GM23338 (cell line): ENCODE measurements at regions not wholly inside any gene's neighbourhood (a gene's known extent, or its start where the extent isn't known, plus 50 kb on each side); places are given as distances from the start of the nearest gene placed in this dataset.

Source experiments
- ATAC-seq: fragments of 200-7000 bp; cut with Tn5 transposase; 3 replicates; pipeline ENCODE4 v1.9.1; 2020
- DNase-seq: peaks from one replicate; pipeline ENCODE4 v3.0.0-alpha.2; 2015; ENCODE audit warnings: low spot score
- H2AFZ ChIP-seq: fragments of 200-600 bp; sonication (generic); 2 replicates; pipeline ENCODE4 v1.8.0; 2016; ENCODE audit warnings: antibody characterized with exemption, mild to moderate bottlenecking, moderate library complexity
- H3F3A ChIP-seq: fragments of 200-600 bp; sonication (generic); replicated peaks from 2 replicates; pipeline ENCODE4 v1.8.0; 2017; ENCODE audit warnings: antibody characterized with exemption, mixed run types, low read depth
- H3K27ac ChIP-seq: fragments of 200-600 bp; sonication (generic); 2 replicates; pipeline ENCODE4 v1.6.1; 2016; ENCODE audit warnings: low read depth
- H3K27me3 ChIP-seq: fragments of 200-600 bp; sonication (generic); 2 replicates; pipeline ENCODE4 v1.8.0; 2016; ENCODE audit warnings: mild to moderate bottlenecking, mixed run types, moderate library complexity; ENCODE audit not compliant: insufficient read depth
- H3K36me3 ChIP-seq: fragments of 200-600 bp; sonication (generic); 2 replicates; pipeline ENCODE4 v1.8.0; 2016; ENCODE audit warnings: mild to moderate bottlenecking; ENCODE audit not compliant: insufficient read depth
- H3K4me1 ChIP-seq: fragments of 200-600 bp; sonication (generic); 2 replicates; pipeline ENCODE4 v1.8.0; 2016; ENCODE audit warnings: mild to moderate bottlenecking, moderate library complexity; ENCODE audit not compliant: insufficient read depth
- H3K4me2 ChIP-seq: fragments of 200-600 bp; sonication (generic); 2 replicates; pipeline ENCODE4 v1.7.1; 2017; ENCODE audit warnings: mixed run types
- H3K4me3 ChIP-seq: fragments of 200-600 bp; sonication (generic); 2 replicates; pipeline ENCODE4 v1.6.1; 2016; ENCODE audit warnings: mixed run types
- H3K79me2 ChIP-seq: fragments of 200-600 bp; sonication (generic); replicated peaks from 2 replicates; pipeline ENCODE4 v1.8.0; 2017; ENCODE audit warnings: mild to moderate bottlenecking; ENCODE audit not compliant: insufficient read depth
- H3K9me2 ChIP-seq: fragments of 200-600 bp; sonication (generic); 2 replicates; pipeline ENCODE4 v1.8.0; 2017; ENCODE audit not compliant: insufficient read depth
- H4K20me1 ChIP-seq: fragments of 200-600 bp; sonication (generic); replicated peaks from 2 replicates; pipeline ENCODE4 v1.8.0; 2017; ENCODE audit warnings: mild to moderate bottlenecking; ENCODE audit not compliant: insufficient read depth
- H3K27ac Mint-ChIP-seq: 2 replicates; pipeline ENCODE4 v1.8.0; 2020; ENCODE audit warnings: inconsistent platforms, mild to moderate bottlenecking, moderate library complexity, mixed read lengths
- H3K27me3 Mint-ChIP-seq: 3 replicates; pipeline ENCODE4 v1.8.0; 2022; ENCODE audit warnings: low read depth, mild to moderate bottlenecking, moderate library complexity, mixed read lengths, inconsistent platforms; ENCODE audit not compliant: insufficient read depth, poor library complexity
- H3K36me3 Mint-ChIP-seq: 3 replicates; pipeline ENCODE4 v1.8.0; 2021; ENCODE audit warnings: low read depth, mild to moderate bottlenecking, inconsistent platforms, moderate library complexity, mixed read lengths
- H3K4me1 Mint-ChIP-seq: 3 replicates; pipeline ENCODE4 v1.8.0; 2020; ENCODE audit warnings: mild to moderate bottlenecking, inconsistent platforms, mixed read lengths
- H3K4me3 Mint-ChIP-seq: 3 replicates; pipeline ENCODE4 v1.8.0; 2021; ENCODE audit warnings: moderate library complexity, mild to moderate bottlenecking, inconsistent platforms, mixed read lengths
- H3K9me3 Mint-ChIP-seq: 3 replicates; pipeline ENCODE4 v1.8.0; 2020; ENCODE audit warnings: moderate library complexity, mild to moderate bottlenecking, inconsistent platforms, mixed read lengths
- CREB1 ChIP-seq: fragments of 250-450 bp; sonication (Bioruptor Pico); IDR thresholded peaks from 2 replicates; pipeline ENCODE4 v1.5.0; 2020; ENCODE audit warnings: low read depth, mild to moderate bottlenecking, moderate library complexity
- JUNB ChIP-seq: IDR thresholded peaks from one replicate; pipeline ENCODE4 v1.6.1; 2016; ENCODE audit warnings: antibody characterized with exemption; ENCODE audit not compliant: unreplicated experiment
- STAT1 ChIP-seq: IDR thresholded peaks from one replicate; pipeline ENCODE4 v1.6.1; 2016; ENCODE audit warnings: antibody characterized with exemption; ENCODE audit not compliant: unreplicated experiment
- ZNF462 ChIP-seq: fragments of 250-450 bp; sonication (Bioruptor Pico); IDR thresholded peaks from 2 replicates; pipeline ENCODE4 v1.5.0; 2020; ENCODE audit warnings: mild to moderate bottlenecking, moderate library complexity
- TF ChIP-seq, protein P1 (sequence below), 2 experiments: fragments of 200-600 bp in 1 of 2; sonication (generic) in 1 of 2; conservative IDR thresholded peaks; 2 replicates each; pipeline versions ENCODE4 v1.5.1 to v1.6.1; 2016 to 2017; ENCODE audit warnings: antibody characterized with exemption in 2 of 2, low read depth in 2 of 2, mild to moderate bottlenecking in 2 of 2, moderate library complexity in 1 of 2

- DNase-seq (peak; percentile 6), ATAC-seq (no peak)
- Histone ChIP-seq H3K27ac (no peak overlapping the region), H2AFZ (no peak overlapping the region), H4K20me1 (no peaks in the 10 kb centered on the region), H3K4me1 (peaks cover 32% of the 10 kb centered on the region), H3K79me2 (no peaks in the 10 kb centered on the region), H3K4me3 (no peak overlapping the region), H3K36me3 (no peaks in the 10 kb centered on the region), H3K4me2 (no peak overlapping the region), H3F3A (no peaks in the 10 kb centered on the region), H3K27me3 (no peaks in the 10 kb centered on the region; the same call in 1 of the 2 replicates), H3K9me2 (peaks cover 5% of the 10 kb centered on the region; the same call in 1 of the 2 replicates)
- H3K27me3 Mint-ChIP-seq = peaks cover 10% of the 10 kb centered on the region
- peaks cover 39% of the 10 kb centered on the region for H3K4me1 Mint-ChIP-seq
- H3K9me3 Mint-ChIP-seq = no peaks in the 10 kb centered on the region
- no peak for TF ChIP-seq CREB1 (CRISPR knock-in tag)
- TF ChIP-seq ZNF462 (CRISPR knock-in tag) = no peak
- TF ChIP-seq STAT1 = no peak
- TF ChIP-seq JUNB = no peak
- TF ChIP-seq, protein P1, sequence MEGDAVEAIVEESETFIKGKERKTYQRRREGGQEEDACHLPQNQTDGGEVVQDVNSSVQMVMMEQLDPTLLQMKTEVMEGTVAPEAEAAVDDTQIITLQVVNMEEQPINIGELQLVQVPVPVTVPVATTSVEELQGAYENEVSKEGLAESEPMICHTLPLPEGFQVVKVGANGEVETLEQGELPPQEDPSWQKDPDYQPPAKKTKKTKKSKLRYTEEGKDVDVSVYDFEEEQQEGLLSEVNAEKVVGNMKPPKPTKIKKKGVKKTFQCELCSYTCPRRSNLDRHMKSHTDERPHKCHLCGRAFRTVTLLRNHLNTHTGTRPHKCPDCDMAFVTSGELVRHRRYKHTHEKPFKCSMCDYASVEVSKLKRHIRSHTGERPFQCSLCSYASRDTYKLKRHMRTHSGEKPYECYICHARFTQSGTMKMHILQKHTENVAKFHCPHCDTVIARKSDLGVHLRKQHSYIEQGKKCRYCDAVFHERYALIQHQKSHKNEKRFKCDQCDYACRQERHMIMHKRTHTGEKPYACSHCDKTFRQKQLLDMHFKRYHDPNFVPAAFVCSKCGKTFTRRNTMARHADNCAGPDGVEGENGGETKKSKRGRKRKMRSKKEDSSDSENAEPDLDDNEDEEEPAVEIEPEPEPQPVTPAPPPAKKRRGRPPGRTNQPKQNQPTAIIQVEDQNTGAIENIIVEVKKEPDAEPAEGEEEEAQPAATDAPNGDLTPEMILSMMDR (conservative IDR thresholded peaks at IDR 0.05; ENCODE audit: low read depth in 2 of 2) = no peak
- no peak overlapping the region for H3K27ac Mint-ChIP-seq
- no peaks in the 10 kb centered on the region for H3K36me3 Mint-ChIP-seq
- no peak overlapping the region for H3K4me3 Mint-ChIP-seq
These were observed 580.4 kb downstream of the VRK1 start for GRCh38 chr14:97377550-97377949.
